H1 (cell line): ENCODE measurements at regions not wholly inside any gene's neighbourhood (a gene's known extent, or its start where the extent isn't known, plus 50 kb on each side); places are given as distances from the start of the nearest gene placed in this dataset.

Experiments used
- ZNF274 ChIP-seq: IDR thresholded peaks from 2 replicates; pipeline ENCODE4 v1.7.0; 2012; ENCODE audit warnings: low read length, borderline replicate concordance; ENCODE audit errors: extremely low read depth

DNA sequence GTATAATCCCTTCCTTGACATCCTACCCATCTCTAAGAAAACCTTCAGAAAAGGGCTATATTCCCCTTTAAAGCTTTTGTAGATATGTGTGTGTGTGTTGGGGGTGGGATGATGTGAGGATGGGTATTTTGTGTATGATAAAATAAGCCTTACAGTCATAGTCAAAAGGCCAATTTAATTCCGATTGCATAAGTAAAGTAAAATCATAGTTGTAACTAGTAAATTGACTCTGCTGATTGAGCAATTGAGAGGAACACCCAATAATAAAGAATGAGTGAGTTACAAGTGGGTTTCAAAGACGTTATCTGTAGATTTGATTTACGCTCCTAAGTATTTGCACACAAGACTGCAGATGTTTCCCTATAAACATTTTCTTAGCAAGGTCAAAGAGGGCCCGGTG, 71.3 kb upstream of the ITPRID1 start (continued):
- no peak for TF ChIP-seq ZNF274
